ENCODE measurements at regions not wholly inside any gene's neighbourhood (a gene's known extent, or its start where the extent isn't known, plus 50 kb on each side); places are given as distances from the start of the nearest gene placed in this dataset.

DNA sequence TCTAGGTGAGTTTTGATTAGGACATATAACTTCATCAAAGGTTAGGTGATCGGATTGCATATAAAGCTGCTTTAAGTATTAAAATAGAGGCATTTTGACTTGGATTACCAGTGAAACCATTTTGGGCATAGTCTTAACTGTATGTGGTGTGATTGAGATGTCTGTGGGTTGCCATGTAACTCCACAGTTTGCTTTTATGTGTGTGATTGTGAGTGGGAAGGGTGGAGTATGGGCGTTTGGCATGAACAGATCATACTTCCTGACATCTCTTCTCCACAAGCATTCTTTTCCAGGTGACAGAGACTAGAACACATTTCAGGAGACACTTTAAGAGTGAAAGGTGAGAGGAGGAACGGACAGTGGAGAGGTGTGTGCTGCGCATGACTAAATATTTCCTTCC, 136.1 kb downstream of the CEP135 start:
- TF ChIP-seq RNF2 (IDR thresholded peaks at IDR 0.05; ENCODE audit: borderline replicate concordance, low read depth), result no peak
- TF ChIP-seq POLR2A (IDR thresholded peaks at IDR 0.05; ENCODE audit: low read length), result no peak
- no peak for TF ChIP-seq CHD4 (IDR thresholded peaks at IDR 0.05; ENCODE audit: borderline replicate concordance)
- no peak for TF ChIP-seq CTCF (IDR thresholded peaks at IDR 0.05)
- TF ChIP-seq JUNB (IDR thresholded peaks at IDR 0.05), result no peak
- TF ChIP-seq CHD2 (IDR thresholded peaks at IDR 0.05; ENCODE audit: low read length, partially characterized antibody), result no peak

All from A549 (cell line).